Activated T-cell treated with anti-CD3 and anti-CD28 coated beads, Interleukin-2, amount 50 U/mL, for 72 hours (primary cell): ENCODE measurements at regions not wholly inside any gene's neighbourhood (a gene's known extent, or its start where the extent isn't known, plus 50 kb on each side); places are given as distances from the start of the nearest gene placed in this dataset.

ENCODE experiments used
- ATAC-seq, 2 donors: fragments of 150-1000 bp; cut with Tn5 transposase; replicated peaks in 1 of 2; 2 replicates each; pipeline ENCODE4 v1.10.0; 2021; ENCODE audit warnings: moderate library complexity in 2 of 2, mild to moderate bottlenecking in 1 of 2
- DNase-seq, 2 donors: peaks; one replicate each; pipeline ENCODE4 v3.0.0; 2021 to 2022; ENCODE audit warnings: mixed read lengths in 1 of 2
- H3K27ac Mint-ChIP-seq: one replicate; pipeline ENCODE4 v1.8.0; 2022; ENCODE audit warnings: mild to moderate bottlenecking, moderate library complexity, mixed read lengths
- H3K27me3 Mint-ChIP-seq: one replicate; pipeline ENCODE4 v1.8.0; 2022; ENCODE audit warnings: low read depth, mixed read lengths
- H3K36me3 Mint-ChIP-seq, 2 donors: one replicate each; pipeline ENCODE4 v1.8.0; 2022; ENCODE audit warnings: mixed read lengths in 2 of 2, mild to moderate bottlenecking in 1 of 2; ENCODE audit not compliant: insufficient read depth in 2 of 2
- H3K4me1 Mint-ChIP-seq: one replicate; pipeline ENCODE4 v1.8.0; 2022; ENCODE audit warnings: low read depth, mixed read lengths
- H3K4me3 Mint-ChIP-seq, 2 donors: one replicate each; pipeline ENCODE4 v1.8.0; 2022; ENCODE audit warnings: mild to moderate bottlenecking in 2 of 2, mixed read lengths in 2 of 2, moderate library complexity in 2 of 2
- H3K9me3 Mint-ChIP-seq, 2 donors: one replicate each; pipeline ENCODE4 v1.8.0; 2022; ENCODE audit warnings: mixed read lengths in 2 of 2

GRCh38 chr18:40215979-40216378, 1739.1 kb upstream of the PIK3C3 start:
- Mint-ChIP-seq H3K4me1 (no peaks in the 10 kb centered on the region), H3K36me3 (no peaks in the 10 kb centered on the region), H3K27me3 (no peaks in the 10 kb centered on the region), H3K9me3 (peaks cover 0 to 5% of the 10 kb centered on the region in 2 donors), H3K4me3 (no peak overlapping the region), H3K27ac (no peak overlapping the region)
- no peak for DNase-seq
- no peak for ATAC-seq

- ATAC-seq (no peak), DNase-seq (no peak)
- Mint-ChIP-seq H3K27me3 (no peaks in the 10 kb centered on the region), H3K27ac (no peak overlapping the region), H3K9me3 (peaks cover 0 to 4% of the 10 kb centered on the region in 2 donors), H3K4me3 (no peak overlapping the region), H3K4me1 (no peaks in the 10 kb centered on the region), H3K36me3 (no peaks in the 10 kb centered on the region)
Observed at GRCh38 chr18:40210696-40211095, 1744.3 kb upstream of the PIK3C3 start.

- no peaks in the 10 kb centered on the region for H3K27me3 Mint-ChIP-seq
- H3K36me3 Mint-ChIP-seq = no peaks in the 10 kb centered on the region
- H3K4me3 Mint-ChIP-seq = no peak overlapping the region
Observed at GRCh38 chr18:40208958-40209357, 1746.1 kb upstream of the PIK3C3 start.

GRCh38 chr18:40197711-40198110, 1757.3 kb upstream of the PIK3C3 start:
- DNase-seq = no peak
- ATAC-seq = no peak
- Mint-ChIP-seq H3K36me3 (peaks cover 0 to 4% of the 10 kb centered on the region in 2 donors), H3K4me1 (no peaks in the 10 kb centered on the region), H3K9me3 (peaks cover 4 to 5% of the 10 kb centered on the region in 2 donors), H3K27ac (no peak overlapping the region), H3K4me3 (no peak overlapping the region), H3K27me3 (no peaks in the 10 kb centered on the region)

More at GRCh38 chr18:40208958-40209357, 1746.1 kb upstream of the PIK3C3 start:
- no peak for DNase-seq
- no peak overlapping the region for H3K27ac Mint-ChIP-seq
- H3K4me1 Mint-ChIP-seq = no peaks in the 10 kb centered on the region
- H3K9me3 Mint-ChIP-seq = peaks cover 0 to 2% of the 10 kb centered on the region in 2 donors
- ATAC-seq = no peak

DNA sequence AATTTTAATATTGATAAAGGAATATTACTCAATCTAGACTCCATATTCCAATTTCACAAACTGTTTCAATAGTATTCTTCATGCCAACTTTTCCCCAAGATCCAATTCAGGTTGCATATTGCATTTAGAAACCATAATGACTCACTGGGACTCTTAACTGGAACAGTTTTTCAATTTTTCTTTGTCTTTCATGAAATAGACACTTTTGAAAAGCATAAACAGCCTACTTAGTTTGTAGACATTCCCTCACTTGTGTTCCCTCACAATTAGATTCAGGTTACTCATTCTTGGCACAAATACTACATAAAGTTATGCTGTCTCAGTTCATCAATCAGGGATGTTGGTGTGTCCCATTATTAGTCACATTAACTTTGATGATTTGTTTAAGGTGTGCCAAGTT, 1768.4 kb upstream of the PIK3C3 start:
- H3K4me1 Mint-ChIP-seq = no peaks in the 10 kb centered on the region
- no peak overlapping the region for H3K4me3 Mint-ChIP-seq
- H3K9me3 Mint-ChIP-seq = peaks cover 0 to 7% of the 10 kb centered on the region in 2 donors
- H3K36me3 Mint-ChIP-seq = no peaks in the 10 kb centered on the region
- DNase-seq (no peak), ATAC-seq (no peak)
- H3K27ac Mint-ChIP-seq = no peak overlapping the region
- H3K27me3 Mint-ChIP-seq = no peaks in the 10 kb centered on the region

DNA sequence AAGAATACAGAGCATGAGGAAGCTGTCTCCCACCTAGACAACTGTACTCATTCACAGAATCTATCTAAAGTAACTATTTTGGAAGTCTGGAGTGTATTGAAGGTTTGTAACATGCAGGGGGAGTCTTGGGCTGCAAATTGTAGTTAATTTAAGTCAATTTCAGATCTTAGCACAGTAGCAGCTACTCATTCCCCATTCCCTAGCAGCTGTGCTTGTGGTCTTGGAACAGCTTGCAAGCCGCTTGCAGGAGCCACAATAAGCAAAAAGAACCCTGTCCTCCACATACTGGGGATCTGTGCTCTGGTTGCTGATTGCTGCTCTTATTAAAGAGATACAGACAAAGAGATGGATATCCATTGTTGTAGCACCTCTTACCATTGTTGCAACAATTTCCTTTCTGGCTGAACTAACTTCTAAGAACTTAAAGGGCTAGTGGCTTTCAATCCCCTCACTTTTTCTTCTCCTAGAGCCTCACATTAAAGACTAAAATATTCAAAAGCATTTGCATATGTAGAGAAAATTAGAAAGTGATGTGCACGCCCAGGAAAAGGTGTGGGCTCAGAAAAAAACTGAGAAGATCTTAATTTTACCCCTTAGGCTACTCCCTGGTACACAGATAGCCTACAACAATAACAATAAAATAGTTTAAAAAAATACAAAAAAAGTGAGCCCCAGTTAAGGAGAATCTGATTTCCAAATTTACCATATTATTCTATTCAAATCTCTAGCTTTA, 1775.1 kb upstream of the PIK3C3 start:
- no peaks in the 10 kb centered on the region for H3K4me1 Mint-ChIP-seq
- DNase-seq = no peak
- H3K27ac Mint-ChIP-seq = no peak overlapping the region
- H3K9me3 Mint-ChIP-seq = peaks cover 4 to 10% of the 10 kb centered on the region in 2 donors
- no peak for ATAC-seq
- H3K36me3 Mint-ChIP-seq = no peaks in the 10 kb centered on the region
- no peaks in the 10 kb centered on the region for H3K27me3 Mint-ChIP-seq
- no peak overlapping the region for H3K4me3 Mint-ChIP-seq

- H3K4me1 Mint-ChIP-seq = no peaks in the 10 kb centered on the region
- ATAC-seq (no peak), DNase-seq (no peak)
- H3K9me3 Mint-ChIP-seq = peaks cover 4 to 9% of the 10 kb centered on the region in 2 donors
- peaks cover 0 to 3% of the 10 kb centered on the region in 2 donors for H3K36me3 Mint-ChIP-seq
- H3K27me3 Mint-ChIP-seq = no peaks in the 10 kb centered on the region
- no peak overlapping the region for H3K27ac Mint-ChIP-seq
- H3K4me3 Mint-ChIP-seq = no peak overlapping the region
Observed at GRCh38 chr18:40168026-40168425, 1787.0 kb upstream of the PIK3C3 start.

DNA sequence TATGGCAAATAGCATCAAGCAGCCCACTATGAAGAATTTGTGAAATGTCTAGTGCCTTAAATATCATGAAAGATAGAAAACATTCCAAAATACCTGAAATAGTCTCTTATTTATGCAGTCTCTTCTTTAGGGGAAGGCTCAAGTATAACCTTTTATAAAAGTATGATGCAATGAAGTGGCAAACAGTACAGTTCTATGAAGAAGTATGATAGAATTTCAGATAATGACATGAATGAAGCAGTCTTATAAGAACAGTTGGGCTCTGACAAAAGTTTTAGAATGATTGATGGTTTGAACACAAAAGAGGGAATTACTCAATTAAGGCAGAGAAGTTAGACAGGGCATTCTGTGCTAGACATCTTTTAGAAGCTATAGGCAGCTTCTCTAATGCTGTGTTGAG, 1791.8 kb upstream of the PIK3C3 start:
- no peaks in the 10 kb centered on the region for H3K36me3 Mint-ChIP-seq
- DNase-seq (no peak), ATAC-seq (no peak)

DNA sequence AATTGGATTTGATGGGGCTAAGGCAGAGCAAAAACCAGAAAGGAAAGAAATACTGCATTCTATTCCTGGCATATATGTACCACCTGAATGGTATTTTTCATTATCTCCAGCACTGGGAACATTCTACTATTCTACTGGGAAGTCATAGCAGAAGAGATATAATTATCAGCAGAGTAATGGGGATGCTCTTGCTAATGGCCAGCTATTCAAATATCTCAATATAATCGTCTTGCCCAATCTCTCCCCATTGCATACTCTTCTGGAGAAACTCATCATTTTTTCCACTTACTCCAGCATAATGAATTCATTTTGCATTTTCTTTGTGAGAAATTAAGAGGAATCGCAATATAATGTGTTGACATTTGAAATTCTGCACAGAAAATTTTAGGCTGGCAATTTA, 1794.7 kb upstream of the PIK3C3 start:
- H3K27me3 Mint-ChIP-seq = no peaks in the 10 kb centered on the region
- peaks cover 5 to 8% of the 10 kb centered on the region in 2 donors for H3K9me3 Mint-ChIP-seq

More for the DNA sequence above, 1791.8 kb upstream of the PIK3C3 start:
- no peaks in the 10 kb centered on the region for H3K27me3 Mint-ChIP-seq
- H3K27ac Mint-ChIP-seq = no peak overlapping the region
- H3K4me3 Mint-ChIP-seq = no peak overlapping the region
- H3K9me3 Mint-ChIP-seq = peaks cover 2 to 5% of the 10 kb centered on the region in 2 donors
- no peaks in the 10 kb centered on the region for H3K4me1 Mint-ChIP-seq

DNA sequence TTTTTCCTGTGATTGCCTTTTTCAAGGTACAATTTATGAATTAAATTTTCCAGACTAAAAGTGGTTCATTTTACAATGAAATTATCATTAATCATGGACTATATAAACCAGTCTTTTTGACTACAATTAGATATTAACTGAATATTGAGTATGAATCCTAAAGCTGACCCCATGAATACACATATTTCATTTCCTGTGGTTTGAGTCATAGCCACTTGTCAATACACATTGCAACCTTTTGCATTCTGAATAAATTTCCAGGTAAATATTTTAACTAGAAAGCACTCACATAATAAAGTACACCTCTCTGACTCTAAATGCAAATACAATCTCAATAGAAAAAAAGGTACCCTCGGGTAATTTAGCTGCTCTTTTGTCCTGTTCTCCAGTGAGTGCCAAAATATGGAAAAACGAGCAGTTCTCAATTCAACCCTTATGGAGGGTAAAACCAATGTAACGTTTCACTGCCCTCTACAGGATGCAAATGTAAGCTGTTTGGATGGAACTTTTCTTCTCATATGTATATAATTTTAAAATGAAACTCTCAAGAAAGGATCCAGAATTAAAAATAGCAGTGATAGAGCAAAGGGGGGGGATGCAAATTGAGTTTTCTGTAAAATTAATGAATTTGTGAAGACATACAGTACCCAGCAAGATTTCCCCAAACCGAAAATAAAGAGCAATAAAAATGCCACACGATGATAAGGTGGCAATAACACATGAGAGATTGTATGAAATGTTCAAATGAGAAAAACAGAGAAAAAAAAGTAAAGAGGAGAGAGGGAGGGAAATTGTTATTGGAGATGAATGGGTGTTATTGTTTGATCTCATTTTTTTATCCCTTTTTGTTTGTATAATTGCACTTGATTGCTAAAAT, 1795.7 kb upstream of the PIK3C3 start:
- H3K9me3 Mint-ChIP-seq = peaks cover 5 to 8% of the 10 kb centered on the region in 2 donors
- no peaks in the 10 kb centered on the region for H3K36me3 Mint-ChIP-seq
- DNase-seq = no peak
- no peaks in the 10 kb centered on the region for H3K27me3 Mint-ChIP-seq
- ATAC-seq = no peak
- H3K4me3 Mint-ChIP-seq = no peak overlapping the region
- no peak overlapping the region for H3K27ac Mint-ChIP-seq
- H3K4me1 Mint-ChIP-seq = no peaks in the 10 kb centered on the region

More for the DNA sequence above, 1794.7 kb upstream of the PIK3C3 start:
- DNase-seq (no peak), ATAC-seq (no peak)
- Mint-ChIP-seq H3K4me1 (no peaks in the 10 kb centered on the region), H3K27ac (no peak overlapping the region), H3K4me3 (no peak overlapping the region), H3K36me3 (no peaks in the 10 kb centered on the region)

- Mint-ChIP-seq H3K27me3 (no peaks in the 10 kb centered on the region), H3K4me3 (no peak overlapping the region), H3K9me3 (peaks cover 8% of the 10 kb centered on the region in 2 donors), H3K4me1 (no peaks in the 10 kb centered on the region), H3K27ac (no peak overlapping the region), H3K36me3 (no peaks in the 10 kb centered on the region)
- no peak for ATAC-seq
- no peak for DNase-seq
Observed at GRCh38 chr18:40157120-40157519, 1797.9 kb upstream of the PIK3C3 start.

DNA sequence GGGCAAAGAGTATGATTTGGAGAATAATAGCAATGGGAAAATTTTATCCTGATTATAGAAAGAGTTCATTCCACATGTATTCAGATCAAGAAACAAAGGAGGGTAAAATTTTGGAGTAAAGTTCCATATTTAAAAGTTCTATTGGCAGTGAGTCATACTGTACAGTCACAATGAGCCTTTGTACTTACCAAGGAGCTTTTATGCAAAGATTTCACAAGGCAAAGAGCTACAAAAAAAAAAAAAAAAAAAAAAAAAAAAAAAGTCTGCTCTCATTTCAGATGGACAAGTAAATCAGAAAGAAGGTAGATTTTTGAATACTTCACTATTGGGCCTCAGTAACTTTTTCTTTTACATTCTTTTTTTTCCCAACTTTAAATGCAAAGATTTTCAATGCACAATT, 1802.2 kb upstream of the PIK3C3 start:
- H3K27me3 Mint-ChIP-seq = no peaks in the 10 kb centered on the region
- H3K4me3 Mint-ChIP-seq = no peak overlapping the region
- ATAC-seq = no peak
- DNase-seq = no peak
- H3K27ac Mint-ChIP-seq = no peak overlapping the region
- no peaks in the 10 kb centered on the region for H3K4me1 Mint-ChIP-seq
- no peaks in the 10 kb centered on the region for H3K36me3 Mint-ChIP-seq
- peaks cover 3 to 5% of the 10 kb centered on the region in 2 donors for H3K9me3 Mint-ChIP-seq

GRCh38 chr18:40148960-40149359, 1806.1 kb upstream of the PIK3C3 start:
- no peak for ATAC-seq
- H3K27ac Mint-ChIP-seq = no peak overlapping the region
- H3K4me3 Mint-ChIP-seq = no peak overlapping the region
- H3K36me3 Mint-ChIP-seq = no peaks in the 10 kb centered on the region
- peaks cover 0 to 3% of the 10 kb centered on the region in 2 donors for H3K9me3 Mint-ChIP-seq
- no peak for DNase-seq
- H3K27me3 Mint-ChIP-seq = no peaks in the 10 kb centered on the region
- H3K4me1 Mint-ChIP-seq = no peaks in the 10 kb centered on the region
